K562 (cell line): ENCODE measurements at regions not wholly inside any gene's neighbourhood (a gene's known extent, or its start where the extent isn't known, plus 50 kb on each side); places are given as distances from the start of the nearest gene placed in this dataset.

Experiments used
- ARNT ChIP-seq, 2 experiments: fragments of 450-650 bp; IDR thresholded peaks; 2 replicates each; pipeline ENCODE4 v1.6.1; 2016; ENCODE audit warnings: mild to moderate bottlenecking in 1 of 2
- CBX3 ChIP-seq, 2 experiments: IDR thresholded peaks; 1 replicate in 1 of 2; 2 replicates in 1 of 2; pipeline ENCODE4 v1.6.1; 2012; ENCODE audit warnings: inconsistent platforms in 2 of 2, low read length in 2 of 2, borderline replicate concordance in 1 of 2, control low read depth in 1 of 2
- CTBP1 ChIP-seq: fragments of 450-650 bp; IDR thresholded peaks from 2 replicates; pipeline ENCODE4 v1.6.1; 2016; ENCODE audit warnings: borderline replicate concordance
- DDX20 ChIP-seq: fragments of 450-650 bp; IDR thresholded peaks from 2 replicates; pipeline ENCODE4 v1.6.1; 2016; ENCODE audit warnings: missing genetic modification characterization, low read depth, mild to moderate bottlenecking, missing compliant biosample characterization, moderate library complexity
- DPF2 ChIP-seq: fragments of 450-650 bp; IDR thresholded peaks from 2 replicates; pipeline ENCODE4 v1.6.1; 2016
- FOSL1 ChIP-seq: fragments of 200-800 bp; sonication (Bioruptor generic); conservative IDR thresholded peaks from 2 replicates; pipeline ENCODE4 v1.6.1; 2016; ENCODE audit warnings: missing genetic modification characterization, missing compliant biosample characterization
- HEY1 ChIP-seq: fragments of 250-450 bp; sonication (Bioruptor Pico); IDR thresholded peaks from 2 replicates; pipeline ENCODE4 v1.5.0; 2020; ENCODE audit warnings: mild to moderate bottlenecking, moderate library complexity, borderline replicate concordance
- JUND ChIP-seq, 2 experiments: IDR thresholded peaks; 2 replicates in 1 of 2; 3 replicates in 1 of 2; pipeline ENCODE4 v1.6.1; 2011; ENCODE audit warnings: borderline replicate concordance in 2 of 2, low read depth in 2 of 2, low read length in 2 of 2, improper control_type of control experiment in 1 of 2, missing biosample characterization in 1 of 2, missing genetic modification characterization in 1 of 2, missing genetic modification reagents in 1 of 2
- MAFK ChIP-seq: IDR thresholded peaks from 2 replicates; pipeline ENCODE4 v1.6.1; 2011; ENCODE audit warnings: low read length, improper control_type of control experiment
- PKNOX1 ChIP-seq: fragments of 450-650 bp; IDR thresholded peaks from 2 replicates; pipeline ENCODE4 v1.6.1; 2016
- YY1 ChIP-seq, 3 experiments: IDR thresholded peaks; 2 replicates each; pipeline ENCODE4 v1.6.1; 2011; ENCODE audit warnings: low read length in 2 of 3, mild to moderate bottlenecking in 2 of 3, moderate library complexity in 2 of 3, borderline replicate concordance in 1 of 3, control low read depth in 1 of 3, low read depth in 1 of 3; ENCODE audit not compliant: insufficient read depth in 3 of 3, insufficient replicate concordance in 2 of 3, control insufficient read depth in 1 of 3, insufficient read length in 1 of 3; ENCODE audit errors: extremely low read depth in 1 of 3
- ZBTB17 ChIP-seq: fragments of 450-650 bp; formaldehyde crosslinking; IDR thresholded peaks from 2 replicates; pipeline ENCODE4 v1.4.0; 2020; ENCODE audit warnings: mild to moderate bottlenecking
- ZBTB8A ChIP-seq: fragments of 450-650 bp; IDR thresholded peaks from 2 replicates; pipeline ENCODE4 v1.6.1; 2018; ENCODE audit warnings: mild to moderate bottlenecking, moderate library complexity; ENCODE audit not compliant: partially characterized antibody
- ZNF316 ChIP-seq: fragments of 450-650 bp; IDR thresholded peaks from 2 replicates; pipeline ENCODE4 v1.6.1; 2016
- TF ChIP-seq, protein P1 (sequence below), 2 experiments: fragments of 200-800 bp in 1 of 2; sonication (Bioruptor generic) in 1 of 2; sonication (generic) in 1 of 2; formaldehyde crosslinking in 1 of 2; IDR thresholded peaks in 1 of 2; conservative IDR thresholded peaks in 1 of 2; 2 replicates each; pipeline versions ENCODE4 v1.5.0 to v1.6.1; 2016 to 2020; ENCODE audit warnings: missing compliant biosample characterization in 1 of 2, missing genetic modification characterization in 1 of 2, missing genetic modification reagents in 1 of 2
- TF ChIP-seq, protein P2 (sequence below): sonication (generic); formaldehyde crosslinking; IDR thresholded peaks from 2 replicates; pipeline ENCODE4 v1.8.0; 2022; ENCODE audit warnings: missing genetic modification reagents, mild to moderate bottlenecking, borderline replicate concordance

- no peak for TF ChIP-seq ZBTB17 (CRISPR knock-in tag)
- peak; percentile 56; the same call in 1 of the 2 replicates for TF ChIP-seq MAFK
- TF ChIP-seq, protein P1, sequence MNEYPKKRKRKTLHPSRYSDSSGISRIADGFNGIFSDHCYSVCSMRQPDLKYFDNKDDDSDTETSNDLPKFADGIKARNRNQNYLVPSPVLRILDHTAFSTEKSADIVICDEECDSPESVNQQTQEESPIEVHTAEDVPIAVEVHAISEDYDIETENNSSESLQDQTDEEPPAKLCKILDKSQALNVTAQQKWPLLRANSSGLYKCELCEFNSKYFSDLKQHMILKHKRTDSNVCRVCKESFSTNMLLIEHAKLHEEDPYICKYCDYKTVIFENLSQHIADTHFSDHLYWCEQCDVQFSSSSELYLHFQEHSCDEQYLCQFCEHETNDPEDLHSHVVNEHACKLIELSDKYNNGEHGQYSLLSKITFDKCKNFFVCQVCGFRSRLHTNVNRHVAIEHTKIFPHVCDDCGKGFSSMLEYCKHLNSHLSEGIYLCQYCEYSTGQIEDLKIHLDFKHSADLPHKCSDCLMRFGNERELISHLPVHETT (CRISPR knock-in tag; conservative IDR thresholded peaks at IDR 0.05 in 1 of 2, IDR thresholded peaks at IDR 0.05 in 1 of 2): no peak
- no peak for TF ChIP-seq CBX3 (IDR thresholded peaks at IDR 0.05; ENCODE audit: borderline replicate concordance in 1 of 2, low read length in 2 of 2)
- peak; percentile 28; the same call in 1 of the 2 replicates for TF ChIP-seq DPF2
- TF ChIP-seq, protein P2, sequence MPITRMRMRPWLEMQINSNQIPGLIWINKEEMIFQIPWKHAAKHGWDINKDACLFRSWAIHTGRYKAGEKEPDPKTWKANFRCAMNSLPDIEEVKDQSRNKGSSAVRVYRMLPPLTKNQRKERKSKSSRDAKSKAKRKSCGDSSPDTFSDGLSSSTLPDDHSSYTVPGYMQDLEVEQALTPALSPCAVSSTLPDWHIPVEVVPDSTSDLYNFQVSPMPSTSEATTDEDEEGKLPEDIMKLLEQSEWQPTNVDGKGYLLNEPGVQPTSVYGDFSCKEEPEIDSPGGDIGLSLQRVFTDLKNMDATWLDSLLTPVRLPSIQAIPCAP (CRISPR knock-in tag): no peak
- TF ChIP-seq HEY1 (CRISPR knock-in tag): no peak
- no peak for TF ChIP-seq YY1 (IDR thresholded peaks at IDR 0.05; ENCODE audit: borderline replicate concordance in 1 of 3, control insufficient read depth in 1 of 3, extremely low read depth in 1 of 3, insufficient read depth in 3 of 3, insufficient read length in 1 of 3, insufficient replicate concordance in 2 of 3, low read depth in 1 of 3, low read length in 2 of 3)
- TF ChIP-seq ARNT (IDR thresholded peaks at IDR 0.05): no peak
- peak; percentile 55; the same call in 1 of the 2 replicates for TF ChIP-seq JUND (IDR thresholded peaks at IDR 0.05; ENCODE audit: borderline replicate concordance, low read depth, low read length)
- TF ChIP-seq JUND (tag; IDR thresholded peaks at IDR 0.05; ENCODE audit: borderline replicate concordance, low read depth, low read length): peak; percentile 42; the same call in 1 of the 3 replicates
- TF ChIP-seq ZBTB8A: no peak
- peak; percentile 19; the same call in 1 of the 2 replicates for TF ChIP-seq CTBP1
- TF ChIP-seq PKNOX1: peak; percentile 97
- TF ChIP-seq ZNF316: no peak
- peak; percentile 50; the same call in 1 of the 2 replicates for TF ChIP-seq FOSL1 (tag)
- no peak for TF ChIP-seq DDX20 (tag)
Observed at GRCh38 chr6:16001158-16001557, 127.7 kb upstream of the MYLIP start (continued).
